ENCODE measurements at regions not wholly inside any gene's neighbourhood (a gene's known extent, or its start where the extent isn't known, plus 50 kb on each side); places are given as distances from the start of the nearest gene placed in this dataset.

- DNase-seq (ENCODE audit: extremely low read depth in 1 of 11, low read depth in 9 of 11, low spot score in 4 of 11) = peak in 2 of 11 donors; percentile 12 to 13
Observed at GRCh38 chr18:73714466-73714865, 433.2 kb downstream of the FBXO15 start.

GRCh38 chr18:73711256-73711655, 436.4 kb downstream of the FBXO15 start:
- no peak for DNase-seq (ENCODE audit: extremely low read depth in 1 of 11, low read depth in 9 of 11, low spot score in 4 of 11)

GRCh38 chr18:73708591-73708990, 439.0 kb downstream of the FBXO15 start:
- no peak for DNase-seq (ENCODE audit: extremely low read depth in 1 of 11, low read depth in 9 of 11, low spot score in 4 of 11)

- no peak for DNase-seq (ENCODE audit: extremely low read depth in 1 of 11, low read depth in 9 of 11, low spot score in 4 of 11)
Observed at GRCh38 chr18:73707035-73707434, 440.6 kb downstream of the FBXO15 start.

GRCh38 chr18:73697353-73697752, 450.3 kb downstream of the FBXO15 start:
- DNase-seq (ENCODE audit: extremely low read depth in 1 of 11, low read depth in 9 of 11, low spot score in 4 of 11) = no peak

- DNase-seq (ENCODE audit: extremely low read depth in 1 of 11, low read depth in 9 of 11, low spot score in 4 of 11) = no peak
Observed at GRCh38 chr18:73696698-73697097, 450.9 kb downstream of the FBXO15 start.

GRCh38 chr18:73696171-73696570, 451.5 kb downstream of the FBXO15 start:
- DNase-seq (ENCODE audit: extremely low read depth in 1 of 11, low read depth in 9 of 11, low spot score in 4 of 11) = no peak

GRCh38 chr18:73693091-73693490, 454.5 kb downstream of the FBXO15 start:
- DNase-seq (ENCODE audit: extremely low read depth in 1 of 11, low read depth in 9 of 11, low spot score in 4 of 11) = no peak

- no peak for DNase-seq (ENCODE audit: extremely low read depth in 1 of 11, low read depth in 9 of 11, low spot score in 4 of 11)
Observed at GRCh38 chr18:73691624-73692023, 456.0 kb downstream of the FBXO15 start.

- no peak for DNase-seq (ENCODE audit: extremely low read depth in 1 of 11, low read depth in 9 of 11, low spot score in 4 of 11)
Observed at GRCh38 chr18:73691118-73691517, 456.5 kb downstream of the FBXO15 start.

GRCh38 chr18:73690222-73690621, 457.4 kb downstream of the FBXO15 start:
- no peak for DNase-seq (ENCODE audit: extremely low read depth in 1 of 11, low read depth in 9 of 11, low spot score in 4 of 11)

GRCh38 chr18:73688851-73689711, 458.6 kb downstream of the FBXO15 start:
- DNase-seq (ENCODE audit: extremely low read depth in 1 of 11, low read depth in 9 of 11, low spot score in 4 of 11) = no peak

GRCh38 chr18:73688161-73688560, 459.5 kb downstream of the FBXO15 start:
- no peak for DNase-seq (ENCODE audit: extremely low read depth in 1 of 11, low read depth in 9 of 11, low spot score in 4 of 11)

- DNase-seq (ENCODE audit: extremely low read depth in 1 of 11, low read depth in 9 of 11, low spot score in 4 of 11) = no peak
Observed at GRCh38 chr18:73684647-73685046, 463.0 kb downstream of the FBXO15 start.

- DNase-seq (ENCODE audit: extremely low read depth in 1 of 11, low read depth in 9 of 11, low spot score in 4 of 11) = no peak
Observed at GRCh38 chr18:73683409-73684238, 464.0 kb downstream of the FBXO15 start.

GRCh38 chr18:73681912-73682311, 465.7 kb downstream of the FBXO15 start:
- no peak for DNase-seq (ENCODE audit: extremely low read depth in 1 of 11, low read depth in 9 of 11, low spot score in 4 of 11)

- DNase-seq (ENCODE audit: extremely low read depth in 1 of 11, low read depth in 9 of 11, low spot score in 4 of 11) = no peak
Observed at GRCh38 chr18:73681398-73681797, 466.2 kb downstream of the FBXO15 start.

- DNase-seq (ENCODE audit: extremely low read depth in 1 of 11, low read depth in 9 of 11, low spot score in 4 of 11) = peak in 1 of 11 donors; percentile 30
Observed at GRCh38 chr18:73679941-73680712, 467.5 kb downstream of the FBXO15 start.

GRCh38 chr18:73677450-73677849, 470.2 kb downstream of the FBXO15 start:
- DNase-seq (ENCODE audit: extremely low read depth in 1 of 11, low read depth in 9 of 11, low spot score in 4 of 11) = no peak

Data from renal cortex interstitium (tissue), 11 donors.